ENCODE measurements at regions not wholly inside any gene's neighbourhood (a gene's known extent, or its start where the extent isn't known, plus 50 kb on each side); places are given as distances from the start of the nearest gene placed in this dataset.

DNA sequence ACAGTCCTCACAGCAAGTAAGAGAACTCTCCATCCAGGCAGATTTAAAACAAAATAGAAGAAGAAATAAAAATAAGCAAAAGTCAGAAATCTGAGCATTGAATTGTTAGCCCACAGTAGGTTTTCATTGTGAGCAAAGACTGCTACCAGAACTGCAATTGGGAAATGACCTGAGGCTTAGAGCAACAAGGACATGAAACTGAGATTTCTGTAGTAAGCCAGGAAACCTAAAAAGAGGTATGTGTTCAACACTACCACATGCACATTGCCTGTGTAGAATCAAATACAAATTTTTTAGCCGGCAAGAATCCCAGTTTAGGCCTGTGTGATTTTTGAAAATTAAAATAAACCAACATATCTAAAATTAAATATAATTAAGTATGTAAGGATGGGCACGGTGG, 928.4 kb upstream of the WWC1 start:
- TF ChIP-seq, protein P1, sequence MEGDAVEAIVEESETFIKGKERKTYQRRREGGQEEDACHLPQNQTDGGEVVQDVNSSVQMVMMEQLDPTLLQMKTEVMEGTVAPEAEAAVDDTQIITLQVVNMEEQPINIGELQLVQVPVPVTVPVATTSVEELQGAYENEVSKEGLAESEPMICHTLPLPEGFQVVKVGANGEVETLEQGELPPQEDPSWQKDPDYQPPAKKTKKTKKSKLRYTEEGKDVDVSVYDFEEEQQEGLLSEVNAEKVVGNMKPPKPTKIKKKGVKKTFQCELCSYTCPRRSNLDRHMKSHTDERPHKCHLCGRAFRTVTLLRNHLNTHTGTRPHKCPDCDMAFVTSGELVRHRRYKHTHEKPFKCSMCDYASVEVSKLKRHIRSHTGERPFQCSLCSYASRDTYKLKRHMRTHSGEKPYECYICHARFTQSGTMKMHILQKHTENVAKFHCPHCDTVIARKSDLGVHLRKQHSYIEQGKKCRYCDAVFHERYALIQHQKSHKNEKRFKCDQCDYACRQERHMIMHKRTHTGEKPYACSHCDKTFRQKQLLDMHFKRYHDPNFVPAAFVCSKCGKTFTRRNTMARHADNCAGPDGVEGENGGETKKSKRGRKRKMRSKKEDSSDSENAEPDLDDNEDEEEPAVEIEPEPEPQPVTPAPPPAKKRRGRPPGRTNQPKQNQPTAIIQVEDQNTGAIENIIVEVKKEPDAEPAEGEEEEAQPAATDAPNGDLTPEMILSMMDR (conservative IDR thresholded peaks at IDR 0.05; ENCODE audit: low read length): no peak
- TF ChIP-seq EZH2phosphoT487 (IDR thresholded peaks at IDR 0.05; ENCODE audit: borderline replicate concordance, low read depth, low read length): no peak
